MM.1S (cell line): ENCODE measurements at regions not wholly inside any gene's neighbourhood (a gene's known extent, or its start where the extent isn't known, plus 50 kb on each side); places are given as distances from the start of the nearest gene placed in this dataset.

Experiments used
- DNase-seq: peaks from one replicate; pipeline ENCODE4 v3.0.0-alpha.2; 2015
- H2AFZ ChIP-seq: fragments of 300-600 bp; sonication (generic); 2 replicates; pipeline ENCODE4 v1.6.0; 2016; ENCODE audit warnings: antibody characterized with exemption, low read length
- H3F3A ChIP-seq: fragments of 300-600 bp; sonication (generic); 2 replicates; pipeline ENCODE4 v1.6.1; 2016; ENCODE audit warnings: mild to moderate bottlenecking, antibody characterized with exemption, low read length, moderate library complexity, mixed read lengths; ENCODE audit not compliant: insufficient read depth
- H3K27ac ChIP-seq: fragments of 300-600 bp; sonication (generic); 2 replicates; pipeline ENCODE4 v1.5.1; 2016; ENCODE audit warnings: mild to moderate bottlenecking, low read length
- H3K27me3 ChIP-seq: fragments of 300-600 bp; sonication (generic); replicated peaks from 2 replicates; pipeline ENCODE4 v1.6.0; 2016; ENCODE audit warnings: low read length; ENCODE audit not compliant: insufficient read depth
- H3K36me3 ChIP-seq: fragments of 300-600 bp; sonication (generic); replicated peaks from 2 replicates; pipeline ENCODE4 v1.6.1; 2016; ENCODE audit warnings: mild to moderate bottlenecking, low read length, mixed read lengths; ENCODE audit not compliant: insufficient read depth
- H3K4me1 ChIP-seq: fragments of 300-600 bp; sonication (generic); 2 replicates; pipeline ENCODE4 v1.6.1; 2016; ENCODE audit warnings: low read length, mixed read lengths
- H3K4me2 ChIP-seq: fragments of 300-600 bp; sonication (generic); 2 replicates; pipeline ENCODE4 v1.6.0; 2016; ENCODE audit warnings: low read depth, low read length
- H3K4me3 ChIP-seq: fragments of 300-600 bp; sonication (generic); 2 replicates; pipeline ENCODE4 v1.5.1; 2016; ENCODE audit warnings: low read length, mixed read lengths
- H3K79me2 ChIP-seq: fragments of 300-600 bp; sonication (generic); 2 replicates; pipeline ENCODE4 v1.6.1; 2016; ENCODE audit warnings: mixed run types, low read length, mixed read lengths
- H3K9ac ChIP-seq: fragments of 300-600 bp; sonication (generic); 2 replicates; pipeline ENCODE4 v1.6.1; 2016; ENCODE audit warnings: low read length, mixed read lengths
- H3K9me2 ChIP-seq: fragments of 300-600 bp; sonication (generic); replicated peaks from 2 replicates; pipeline ENCODE4 v1.6.1; 2016; ENCODE audit warnings: mild to moderate bottlenecking, low read length, mixed read lengths; ENCODE audit not compliant: insufficient read depth
- H3K9me3 ChIP-seq: fragments of 300-600 bp; sonication (generic); replicated peaks from 2 replicates; pipeline ENCODE4 v1.6.1; 2016; ENCODE audit warnings: mild to moderate bottlenecking, low read length, mixed read lengths; ENCODE audit not compliant: insufficient read depth
- H4K20me1 ChIP-seq: fragments of 300-600 bp; sonication (generic); 2 replicates; pipeline ENCODE4 v1.6.1; 2016; ENCODE audit warnings: mild to moderate bottlenecking, low read length, moderate library complexity, mixed read lengths; ENCODE audit not compliant: insufficient read depth
- CTCF ChIP-seq: fragments of 300-600 bp; sonication (generic); IDR thresholded peaks from 2 replicates; pipeline ENCODE4 v1.5.1; 2016; ENCODE audit warnings: antibody characterized with exemption, low read length, mixed read lengths
- EZH2 ChIP-seq: fragments of 300-600 bp; sonication (generic); optimal IDR thresholded peaks from 2 replicates; pipeline ENCODE3; 2017; ENCODE audit warnings: low read depth, mild to moderate bottlenecking, antibody characterized with exemption, low read length, mixed read lengths
- EZH2phosphoT487 ChIP-seq: fragments of 300-600 bp; sonication (generic); IDR thresholded peaks from 2 replicates; pipeline ENCODE4 v1.6.1; 2018; ENCODE audit warnings: antibody characterized with exemption, low read length

- Histone ChIP-seq H3F3A (no peaks in the 10 kb centered on the region), H3K4me2 (no peak overlapping the region), H3K79me2 (no peaks in the 10 kb centered on the region), H3K27me3 (no peaks in the 10 kb centered on the region), H3K4me1 (no peaks in the 10 kb centered on the region), H3K9ac (no peak overlapping the region), H4K20me1 (no peaks in the 10 kb centered on the region), H3K4me3 (no peak overlapping the region), H3K9me2 (no peaks in the 10 kb centered on the region), H3K9me3 (no peaks in the 10 kb centered on the region), H3K36me3 (no peaks in the 10 kb centered on the region), H3K27ac (no peak overlapping the region), H2AFZ (no peak overlapping the region)
- DNase-seq, result no peak
- no peak for TF ChIP-seq EZH2phosphoT487
Measured at GRCh38 chr4:19239565-19239964, 1012.1 kb upstream of the SLIT2 start.

GRCh38 chr4:19236473-19236872 lies 1015.2 kb upstream of the SLIT2 start:
- no peaks in the 10 kb centered on the region for H3K79me2 ChIP-seq
- H3K36me3 ChIP-seq, result no peaks in the 10 kb centered on the region
- H3K4me3 ChIP-seq, result no peak overlapping the region
- no peaks in the 10 kb centered on the region for H3K9me2 ChIP-seq
- no peak overlapping the region for H3K9ac ChIP-seq
- no peak overlapping the region for H3K4me2 ChIP-seq
- H3F3A ChIP-seq, result no peaks in the 10 kb centered on the region
- TF ChIP-seq CTCF, result no peak
- no peak for TF ChIP-seq EZH2phosphoT487
- TF ChIP-seq EZH2, result no peak
- no peaks in the 10 kb centered on the region for H4K20me1 ChIP-seq
- H3K27ac ChIP-seq, result no peak overlapping the region
- no peak for DNase-seq
- H3K27me3 ChIP-seq, result no peaks in the 10 kb centered on the region
- H2AFZ ChIP-seq, result no peak overlapping the region
- no peaks in the 10 kb centered on the region for H3K4me1 ChIP-seq
- H3K9me3 ChIP-seq, result no peaks in the 10 kb centered on the region

GRCh38 chr4:19230906-19231545 lies 1020.7 kb upstream of the SLIT2 start:
- Histone ChIP-seq H3K27ac (no peak overlapping the region), H3K79me2 (no peaks in the 10 kb centered on the region), H3K4me2 (no peak overlapping the region), H3K9me3 (no peaks in the 10 kb centered on the region), H4K20me1 (no peaks in the 10 kb centered on the region), H3K4me1 (no peaks in the 10 kb centered on the region), H2AFZ (0 out of 2 replicates have a peak overlapping the region, but pooled peaks have one; percentile 3), H3F3A (no peaks in the 10 kb centered on the region), H3K9ac (no peak overlapping the region), H3K27me3 (no peaks in the 10 kb centered on the region), H3K9me2 (no peaks in the 10 kb centered on the region), H3K4me3 (no peak overlapping the region), H3K36me3 (no peaks in the 10 kb centered on the region)
- DNase-seq, result no peak
- TF ChIP-seq CTCF (no peak), EZH2phosphoT487 (no peak), EZH2 (no peak)

GRCh38 chr4:19227701-19228100 lies 1024.0 kb upstream of the SLIT2 start:
- Histone ChIP-seq H3K79me2 (no peaks in the 10 kb centered on the region), H3F3A (no peaks in the 10 kb centered on the region), H3K27ac (no peak overlapping the region), H3K4me1 (no peaks in the 10 kb centered on the region), H3K36me3 (no peaks in the 10 kb centered on the region), H3K4me2 (no peak overlapping the region), H3K9me2 (no peaks in the 10 kb centered on the region), H4K20me1 (no peaks in the 10 kb centered on the region), H3K9me3 (no peaks in the 10 kb centered on the region), H3K27me3 (no peaks in the 10 kb centered on the region), H3K4me3 (no peak overlapping the region), H3K9ac (no peak overlapping the region), H2AFZ (no peak overlapping the region)
- DNase-seq, result no peak
- no peak for TF ChIP-seq EZH2
- TF ChIP-seq CTCF, result no peak
- no peak for TF ChIP-seq EZH2phosphoT487
